22Rv1 (cell line): ENCODE measurements at regions not wholly inside any gene's neighbourhood (a gene's known extent, or its start where the extent isn't known, plus 50 kb on each side); places are given as distances from the start of the nearest gene placed in this dataset.

ENCODE experiments used
- H3K27ac ChIP-seq: fragments of 450-650 bp; 2 replicates; pipeline ENCODE4 v1.5.1; 2017
- ZFX ChIP-seq: fragments of 450-650 bp; IDR thresholded peaks from 2 replicates; pipeline ENCODE4 v1.6.1; 2017; ENCODE audit warnings: antibody characterized with exemption, borderline replicate concordance
- TF ChIP-seq, protein P1 (sequence below): fragments of 450-650 bp; IDR thresholded peaks from 2 replicates; pipeline ENCODE4 v1.5.1; 2017; ENCODE audit warnings: mild to moderate bottlenecking

DNA sequence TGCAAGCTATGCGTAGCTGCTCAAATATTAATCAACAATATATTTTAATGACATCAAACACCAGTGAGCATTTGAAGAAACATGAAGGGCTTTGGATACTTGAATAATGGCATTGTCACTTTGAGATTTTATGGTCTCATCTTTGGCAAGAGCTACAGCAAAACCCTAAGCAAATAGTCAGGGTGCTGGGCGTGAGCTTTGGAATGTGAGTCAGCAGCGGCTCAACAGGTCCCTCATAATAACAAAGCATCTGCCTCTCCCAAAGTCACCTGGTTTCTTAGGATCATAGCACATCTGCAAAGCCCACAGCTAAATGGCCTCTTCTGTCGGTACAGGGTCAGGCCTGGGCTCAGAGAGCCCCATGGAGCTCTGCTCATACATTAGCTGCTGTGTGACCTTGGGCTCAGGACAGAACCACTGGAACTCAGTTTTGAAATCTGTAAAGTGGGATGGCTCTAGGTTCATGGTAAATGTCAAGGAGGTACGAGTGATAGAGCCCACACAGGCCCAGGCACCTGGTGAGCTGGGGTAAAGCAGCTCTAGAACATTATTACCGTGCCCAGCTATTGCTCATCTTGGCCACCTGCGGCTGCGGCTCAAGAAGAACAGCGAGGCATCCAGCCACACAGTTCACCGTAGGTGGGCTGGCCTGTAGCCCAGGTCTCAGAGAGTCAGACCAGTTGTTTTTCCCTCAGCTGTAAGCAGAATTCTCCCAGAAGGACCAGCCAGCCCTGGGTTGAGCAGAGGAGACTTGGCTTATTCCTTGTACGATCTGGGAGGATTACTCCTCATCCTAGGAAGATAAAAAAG is 544.5 kb upstream of the CDH11 start:
- TF ChIP-seq, protein P1, sequence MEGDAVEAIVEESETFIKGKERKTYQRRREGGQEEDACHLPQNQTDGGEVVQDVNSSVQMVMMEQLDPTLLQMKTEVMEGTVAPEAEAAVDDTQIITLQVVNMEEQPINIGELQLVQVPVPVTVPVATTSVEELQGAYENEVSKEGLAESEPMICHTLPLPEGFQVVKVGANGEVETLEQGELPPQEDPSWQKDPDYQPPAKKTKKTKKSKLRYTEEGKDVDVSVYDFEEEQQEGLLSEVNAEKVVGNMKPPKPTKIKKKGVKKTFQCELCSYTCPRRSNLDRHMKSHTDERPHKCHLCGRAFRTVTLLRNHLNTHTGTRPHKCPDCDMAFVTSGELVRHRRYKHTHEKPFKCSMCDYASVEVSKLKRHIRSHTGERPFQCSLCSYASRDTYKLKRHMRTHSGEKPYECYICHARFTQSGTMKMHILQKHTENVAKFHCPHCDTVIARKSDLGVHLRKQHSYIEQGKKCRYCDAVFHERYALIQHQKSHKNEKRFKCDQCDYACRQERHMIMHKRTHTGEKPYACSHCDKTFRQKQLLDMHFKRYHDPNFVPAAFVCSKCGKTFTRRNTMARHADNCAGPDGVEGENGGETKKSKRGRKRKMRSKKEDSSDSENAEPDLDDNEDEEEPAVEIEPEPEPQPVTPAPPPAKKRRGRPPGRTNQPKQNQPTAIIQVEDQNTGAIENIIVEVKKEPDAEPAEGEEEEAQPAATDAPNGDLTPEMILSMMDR: no peak
- TF ChIP-seq ZFX: no peak
- no peak overlapping the region for H3K27ac ChIP-seq

DNA sequence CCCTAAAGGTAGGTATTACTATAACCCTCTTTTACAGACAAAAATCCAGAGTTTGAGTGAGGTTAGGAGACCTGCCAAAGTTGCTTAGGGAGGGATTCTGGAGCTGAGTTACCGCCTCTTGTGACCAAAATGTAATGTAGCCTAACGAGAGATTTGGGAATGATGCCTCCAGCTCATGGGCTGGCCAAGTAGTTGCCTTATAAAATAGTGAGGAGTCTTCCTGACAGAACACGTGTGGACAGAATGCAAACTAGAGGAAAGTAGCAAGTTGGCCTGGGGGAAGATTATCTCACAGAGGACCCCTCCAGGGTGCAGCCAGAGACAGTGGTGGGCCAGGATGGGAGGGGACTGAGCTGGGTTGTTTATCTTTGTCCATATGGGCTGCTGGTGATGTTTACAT is 543.7 kb upstream of the CDH11 start:
- H3K27ac ChIP-seq: no peak overlapping the region
- TF ChIP-seq, protein P1: no peak
- TF ChIP-seq ZFX: no peak

DNA sequence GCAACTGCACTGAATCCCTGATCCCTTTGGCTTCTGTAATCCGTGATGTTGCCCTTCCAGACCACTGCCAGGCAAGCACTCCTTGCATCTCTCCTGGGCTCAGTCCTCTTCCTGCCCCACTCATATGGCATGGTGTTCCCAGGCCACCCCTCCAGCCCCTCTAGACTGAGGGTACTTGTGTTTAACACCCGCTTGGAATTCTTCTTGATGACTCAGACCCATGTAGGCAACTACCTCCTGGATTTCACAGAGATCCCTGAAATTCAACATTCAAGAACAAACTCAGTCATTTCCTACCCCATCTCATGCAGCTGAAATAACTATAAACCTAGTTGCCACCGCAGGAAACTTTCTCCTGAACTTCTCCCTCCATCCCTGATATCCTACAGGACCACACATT is 541.9 kb upstream of the CDH11 start:
- TF ChIP-seq, protein P1: no peak
- no peak for TF ChIP-seq ZFX
- H3K27ac ChIP-seq: no peak overlapping the region

DNA sequence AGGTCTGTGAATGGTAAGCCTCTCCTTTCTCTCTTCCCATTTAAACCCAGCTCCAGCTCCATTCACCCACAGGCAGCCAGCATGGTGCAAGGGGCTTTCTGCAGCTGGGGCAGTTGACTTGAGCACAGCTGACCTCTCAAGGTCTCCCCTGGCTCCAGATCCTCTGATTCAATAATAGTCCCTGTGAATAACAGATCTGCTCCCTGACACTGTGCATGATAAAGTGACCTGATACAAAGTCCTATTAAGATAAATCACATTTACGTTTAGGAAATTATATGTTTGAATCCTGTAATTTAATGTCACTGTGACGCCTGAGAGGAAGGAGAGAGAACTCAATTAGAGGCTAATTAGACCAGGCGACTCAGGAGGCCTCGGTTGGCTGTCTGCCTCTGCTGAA is 540.4 kb upstream of the CDH11 start:
- TF ChIP-seq, protein P1: no peak
- no peak for TF ChIP-seq ZFX

DNA sequence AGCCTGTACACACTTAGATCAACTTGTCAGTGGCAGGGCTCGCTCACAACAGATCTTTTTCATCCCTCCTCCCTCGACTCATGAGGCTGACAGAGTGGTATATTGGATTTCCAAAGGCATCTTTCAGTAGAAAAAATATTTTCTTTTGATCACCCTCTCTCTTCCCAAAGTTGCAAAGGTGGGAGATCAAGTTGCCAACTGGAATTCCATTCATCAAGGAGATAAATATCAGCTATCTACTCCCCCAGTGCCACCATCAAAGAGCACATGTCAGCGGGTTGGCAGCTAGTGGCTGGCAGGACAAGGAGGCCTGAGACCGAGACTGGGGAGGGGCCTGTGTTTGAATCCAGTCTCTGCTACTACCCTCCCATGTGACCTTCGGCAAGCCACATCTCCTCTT is 539.7 kb upstream of the CDH11 start:
- TF ChIP-seq, protein P1: no peak
- no peak for TF ChIP-seq ZFX
- H3K27ac ChIP-seq: no peak overlapping the region

More for the DNA sequence above, 540.4 kb upstream of the CDH11 start:
- H3K27ac ChIP-seq: no peak overlapping the region

DNA sequence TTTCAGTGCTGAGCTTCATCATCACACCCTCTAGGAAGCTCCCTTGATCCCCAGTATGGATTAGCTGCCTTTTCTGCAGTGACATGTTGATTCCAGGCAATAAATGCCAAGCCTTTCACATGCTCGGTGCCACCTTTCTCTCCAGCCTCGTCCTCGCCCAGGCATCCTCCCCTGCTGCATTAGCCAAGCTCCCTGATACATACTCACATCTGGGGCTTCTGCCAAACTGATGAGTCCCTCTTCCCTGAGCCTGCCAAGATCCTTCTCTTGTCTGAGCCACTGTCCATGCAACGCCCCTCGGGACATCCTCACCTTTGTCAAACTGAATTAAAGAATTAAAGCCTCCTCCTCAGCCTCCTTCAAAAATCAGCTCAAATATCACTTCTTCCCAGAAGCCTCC is 538.5 kb upstream of the CDH11 start:
- no peak overlapping the region for H3K27ac ChIP-seq
- TF ChIP-seq, protein P1: no peak
- no peak for TF ChIP-seq ZFX

DNA sequence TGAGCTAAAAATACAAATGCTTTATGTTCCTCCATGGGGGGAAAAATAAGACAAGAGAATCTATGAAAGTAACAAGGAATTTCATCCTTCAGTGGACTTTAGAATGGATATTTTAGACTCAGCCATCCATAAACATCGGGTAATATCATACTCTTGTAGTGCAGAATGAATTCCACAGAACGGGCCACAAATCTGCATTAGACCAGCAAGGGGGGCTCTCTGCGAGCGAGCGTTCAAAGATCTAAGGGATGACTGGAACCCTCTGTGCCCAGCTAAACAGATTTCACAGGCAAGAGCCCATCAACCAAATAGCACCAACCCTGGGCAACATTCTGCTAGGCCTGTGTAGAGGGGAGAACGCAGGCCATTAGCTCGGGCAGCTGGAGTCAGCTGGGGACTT is 537.9 kb upstream of the CDH11 start:
- no peak overlapping the region for H3K27ac ChIP-seq

More for the DNA sequence above, 537.9 kb upstream of the CDH11 start:
- TF ChIP-seq, protein P1: no peak
- TF ChIP-seq ZFX: no peak
